ENCODE measurements at regions not wholly inside any gene's neighbourhood (a gene's known extent, or its start where the extent isn't known, plus 50 kb on each side); places are given as distances from the start of the nearest gene placed in this dataset.

- in situ Hi-C loops (cut with MboI): no loop called here
- Histone ChIP-seq H3K9me3 (replicated peaks; ENCODE audit: control insufficient read depth, insufficient read depth, low read depth, low read length) (no peaks in the 10 kb centered on the region), H3K4me3 (no peak overlapping the region), H4K20me1 (replicated peaks; ENCODE audit: control insufficient read depth, insufficient read depth, low read length) (peaks cover 5% of the 10 kb centered on the region; the same call in 1 of the 2 replicates), H3K36me3 (ENCODE audit: control insufficient read depth, insufficient read depth, low read length) (no peaks in the 10 kb centered on the region), H3K27ac (ENCODE audit: extremely low read depth, low read depth, low read length) (no peak overlapping the region), H3K79me2 (ENCODE audit: control insufficient read depth, insufficient read depth, low read length) (no peaks in the 10 kb centered on the region), H3K4me2 (ENCODE audit: insufficient read depth, low read length) (no peak overlapping the region), H2AFZ (ENCODE audit: low read depth, low read length) (no peak overlapping the region), H3K27me3 (ENCODE audit: control insufficient read depth in 2 of 2, insufficient read depth in 2 of 2, low read length in 2 of 2) (peaks cover 20 to 34% of the 10 kb centered on the region in 2 experiments), H3K9ac (ENCODE audit: insufficient read depth in 1 of 2, low read depth in 2 of 2, low read length in 2 of 2) (no peak overlapping the region), H3K9me1 (ENCODE audit: control insufficient read depth, insufficient read depth, low read length) (no peaks in the 10 kb centered on the region), H3K4me1 (replicated peaks in 1 of 2; ENCODE audit: control insufficient read depth in 2 of 2, insufficient read depth in 2 of 2, low read length in 2 of 2) (no peaks in the 10 kb centered on the region)
- no peak for DNase-seq (ENCODE audit: extremely low read depth in 1 of 4, low spot score in 3 of 4)
- ChIA-PET CTCF (ENCODE audit: low intra/inter-chr PET ratio) (no interaction called here), POLR2A (interaction anchor here (0.6 kb wide), 1 partner anchor 1378 kb away, joined by 3 read pairs; no protein-coding TSS in a partner anchor)
- 2% methylated on average over 19 of the region's 19 CpGs for WGBS (ENCODE audit: insufficient coverage, low coverage, missing lambda C conversion rate)
- peak; percentile 41 for ATAC-seq
- intact Hi-C loops (cut with micrococcal nuclease): no loop called here
- no TSS peak for BruUV-seq (replicated peaks)
- no peak for FAIRE-seq
- TF ChIP-seq SMARCB1 (IDR thresholded peaks at IDR 0.05; ENCODE audit: insufficient read length, low read depth) (no peak), ZNF311 (CRISPR knock-in tag; IDR thresholded peaks at IDR 0.05) (no peak), ZFX (CRISPR knock-in tag; IDR thresholded peaks at IDR 0.05) (no peak), JUN (IDR thresholded peaks at IDR 0.05; ENCODE audit: borderline replicate concordance, low read depth, low read length) (no peak), JUN (CRISPR knock-in tag; IDR thresholded peaks at IDR 0.05; ENCODE audit: borderline replicate concordance) (no peak), DEAF1 (CRISPR knock-in tag; IDR thresholded peaks at IDR 0.05) (no peak), NFRKB (IDR thresholded peaks at IDR 0.05; ENCODE audit: low read depth) (no peak), KDM4B (IDR thresholded peaks at IDR 0.05; ENCODE audit: borderline replicate concordance in 2 of 2, low read depth in 1 of 2) (no peak), NCOA1 (IDR thresholded peaks at IDR 0.05; ENCODE audit: low read depth) (no peak), MED1 (CRISPR knock-in tag; IDR thresholded peaks at IDR 0.05; ENCODE audit: borderline replicate concordance) (no peak), MAFK (IDR thresholded peaks at IDR 0.05; ENCODE audit: low read length) (no peak), ZNF12 (CRISPR knock-in tag; IDR thresholded peaks at IDR 0.05) (no peak), SMARCA5 (IDR thresholded peaks at IDR 0.05) (no peak), MAZ (CRISPR knock-in tag; conservative IDR thresholded peaks at IDR 0.05 in 1 of 2, IDR thresholded peaks at IDR 0.05 in 1 of 2) (no peak)
Measured at GRCh38 chr10:44773565-44773964, 137.6 kb upstream of the TMEM72 start.

Measured in K562 (cell line).